ENCODE measurements at regions not wholly inside any gene's neighbourhood (a gene's known extent, or its start where the extent isn't known, plus 50 kb on each side); places are given as distances from the start of the nearest gene placed in this dataset.

- Histone ChIP-seq H3K4me1 (ENCODE audit: insufficient read depth, low read length, poor library complexity, severe bottlenecking) (no peaks in the 10 kb centered on the region), H2AFZ (ENCODE audit: low read length) (no peak overlapping the region), H3K79me2 (ENCODE audit: insufficient read depth, low read depth, low read length) (no peaks in the 10 kb centered on the region), H3K27ac (ENCODE audit: low read depth, low read length, poor library complexity, severe bottlenecking) (no peak overlapping the region), H3K4me3 (ENCODE audit: low read depth, low read length, poor library complexity, severe bottlenecking) (no peak overlapping the region), H3K9me3 (ENCODE audit: low read length) (no peaks in the 10 kb centered on the region), H3K4me2 (ENCODE audit: low read length) (no peak overlapping the region), H3K36me3 (ENCODE audit: insufficient read depth, low read length) (no peaks in the 10 kb centered on the region), H3K9me2 (ENCODE audit: insufficient read depth, low read length) (no peaks in the 10 kb centered on the region), H4K20me1 (ENCODE audit: insufficient read depth, low read length) (no peaks in the 10 kb centered on the region)
- ChIA-PET POLR2A (no interaction called here), CTCF (ENCODE audit: unreplicated experiment) (no interaction called here)
- no peak for TF ChIP-seq EZH2phosphoT487 (IDR thresholded peaks at IDR 0.05; ENCODE audit: borderline replicate concordance, low read depth, low read length)
- TF ChIP-seq, protein P1, sequence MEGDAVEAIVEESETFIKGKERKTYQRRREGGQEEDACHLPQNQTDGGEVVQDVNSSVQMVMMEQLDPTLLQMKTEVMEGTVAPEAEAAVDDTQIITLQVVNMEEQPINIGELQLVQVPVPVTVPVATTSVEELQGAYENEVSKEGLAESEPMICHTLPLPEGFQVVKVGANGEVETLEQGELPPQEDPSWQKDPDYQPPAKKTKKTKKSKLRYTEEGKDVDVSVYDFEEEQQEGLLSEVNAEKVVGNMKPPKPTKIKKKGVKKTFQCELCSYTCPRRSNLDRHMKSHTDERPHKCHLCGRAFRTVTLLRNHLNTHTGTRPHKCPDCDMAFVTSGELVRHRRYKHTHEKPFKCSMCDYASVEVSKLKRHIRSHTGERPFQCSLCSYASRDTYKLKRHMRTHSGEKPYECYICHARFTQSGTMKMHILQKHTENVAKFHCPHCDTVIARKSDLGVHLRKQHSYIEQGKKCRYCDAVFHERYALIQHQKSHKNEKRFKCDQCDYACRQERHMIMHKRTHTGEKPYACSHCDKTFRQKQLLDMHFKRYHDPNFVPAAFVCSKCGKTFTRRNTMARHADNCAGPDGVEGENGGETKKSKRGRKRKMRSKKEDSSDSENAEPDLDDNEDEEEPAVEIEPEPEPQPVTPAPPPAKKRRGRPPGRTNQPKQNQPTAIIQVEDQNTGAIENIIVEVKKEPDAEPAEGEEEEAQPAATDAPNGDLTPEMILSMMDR (conservative IDR thresholded peaks at IDR 0.05; ENCODE audit: low read length) = no peak
- DNase-seq (ENCODE audit: low spot score) = no peak
- intact Hi-C loops (cut with micrococcal nuclease; ENCODE audit: unreplicated experiment) = no loop called here
- BruUV-seq (replicated peaks) = no TSS peak
These were observed 106.2 kb upstream of the LSM14A start for GRCh38 chr19:34066007-34066643.

GRCh38 chr19:34067861-34068271, 104.4 kb upstream of the LSM14A start:
- TF ChIP-seq, protein P1 (conservative IDR thresholded peaks at IDR 0.05; ENCODE audit: low read length) = no peak
- no peak for TF ChIP-seq EZH2phosphoT487 (IDR thresholded peaks at IDR 0.05; ENCODE audit: borderline replicate concordance, low read depth, low read length)
- Histone ChIP-seq H2AFZ (ENCODE audit: low read length) (no peak overlapping the region), H3K9me2 (ENCODE audit: insufficient read depth, low read length) (no peaks in the 10 kb centered on the region), H3K27ac (ENCODE audit: low read depth, low read length, poor library complexity, severe bottlenecking) (no peak overlapping the region), H3K4me2 (ENCODE audit: low read length) (no peak overlapping the region), H3K36me3 (ENCODE audit: insufficient read depth, low read length) (no peaks in the 10 kb centered on the region), H4K20me1 (ENCODE audit: insufficient read depth, low read length) (no peaks in the 10 kb centered on the region), H3K4me3 (ENCODE audit: low read depth, low read length, poor library complexity, severe bottlenecking) (no peak overlapping the region), H3K4me1 (ENCODE audit: insufficient read depth, low read length, poor library complexity, severe bottlenecking) (no peaks in the 10 kb centered on the region), H3K79me2 (ENCODE audit: insufficient read depth, low read depth, low read length) (no peaks in the 10 kb centered on the region), H3K9me3 (ENCODE audit: low read length) (no peaks in the 10 kb centered on the region)
- no peak for DNase-seq (ENCODE audit: low spot score)
- intact Hi-C loops (cut with micrococcal nuclease; ENCODE audit: unreplicated experiment) = no loop called here
- no TSS peak for BruUV-seq (replicated peaks)
- CTCF ChIA-PET (ENCODE audit: unreplicated experiment) = no interaction called here
- POLR2A ChIA-PET = no interaction called here

DNA sequence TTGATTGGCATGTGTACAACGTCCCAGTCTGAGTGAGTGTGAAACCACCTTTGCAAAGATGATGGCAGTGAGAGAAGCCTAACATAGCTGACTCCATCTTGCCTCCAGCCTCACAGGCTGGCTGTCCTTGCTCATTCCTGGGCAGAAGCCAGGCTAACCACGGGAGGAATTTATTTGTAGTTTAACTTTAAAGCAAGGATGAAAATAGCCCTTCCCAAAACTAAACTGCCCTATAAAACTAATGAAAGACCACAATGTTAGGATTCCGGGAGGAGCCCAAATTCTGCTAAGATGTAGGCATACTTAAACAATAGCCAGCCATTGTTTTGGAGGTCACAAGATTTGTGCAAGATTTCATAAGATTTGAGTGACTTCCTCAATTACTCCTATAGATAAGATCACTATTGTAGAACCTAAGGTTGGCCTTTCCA, 96.6 kb upstream of the LSM14A start:
- no peak overlapping the region for H2AFZ ChIP-seq (ENCODE audit: low read length)
- intact Hi-C loops (cut with micrococcal nuclease; ENCODE audit: unreplicated experiment) = no loop called here
- CTCF ChIA-PET (ENCODE audit: unreplicated experiment) = no interaction called here

More for the DNA sequence above, 96.6 kb upstream of the LSM14A start:
- Histone ChIP-seq H3K9me3 (ENCODE audit: low read length) (0 out of 2 replicates have a peak, but pooled peaks cover 7% of the 10 kb centered on the region), H4K20me1 (ENCODE audit: insufficient read depth, low read length) (no peaks in the 10 kb centered on the region), H3K4me2 (ENCODE audit: low read length) (no peak overlapping the region), H3K27ac (ENCODE audit: low read depth, low read length, poor library complexity, severe bottlenecking) (no peak overlapping the region), H3K4me1 (ENCODE audit: insufficient read depth, low read length, poor library complexity, severe bottlenecking) (no peaks in the 10 kb centered on the region), H3K9me2 (ENCODE audit: insufficient read depth, low read length) (no peaks in the 10 kb centered on the region), H3K36me3 (ENCODE audit: insufficient read depth, low read length) (no peaks in the 10 kb centered on the region), H3K4me3 (ENCODE audit: low read depth, low read length, poor library complexity, severe bottlenecking) (no peak overlapping the region), H3K79me2 (ENCODE audit: insufficient read depth, low read depth, low read length) (no peaks in the 10 kb centered on the region)
- no TSS peak for BruUV-seq (replicated peaks)
- TF ChIP-seq, protein P1 (conservative IDR thresholded peaks at IDR 0.05; ENCODE audit: low read length) = no peak
- no peak for TF ChIP-seq EZH2phosphoT487 (IDR thresholded peaks at IDR 0.05; ENCODE audit: borderline replicate concordance, low read depth, low read length)
- DNase-seq (ENCODE audit: low spot score) = no peak
- POLR2A ChIA-PET = no interaction called here

Data from OCI-LY7 (cell line).